T-helper 2 cell treated with Interferon-gamma antibody and Interleukin-4, amounts not matched to agents 5 μg/mL and 100 μg/mL, for 36 hours (primary cell): ENCODE measurements at regions not wholly inside any gene's neighbourhood (a gene's known extent, or its start where the extent isn't known, plus 50 kb on each side); places are given as distances from the start of the nearest gene placed in this dataset.

Experiments used
- DNase-seq: peaks from one replicate; pipeline ENCODE4 v3.0.0; 2021; ENCODE audit warnings: low spot score
- H3K27ac Mint-ChIP-seq: one replicate; pipeline ENCODE4 v1.8.0; 2021; ENCODE audit warnings: mild to moderate bottlenecking, mixed read lengths
- H3K27me3 Mint-ChIP-seq: one replicate; pipeline ENCODE4 v1.8.0; 2021; ENCODE audit warnings: low read depth, mixed read lengths
- H3K36me3 Mint-ChIP-seq: one replicate; pipeline ENCODE4 v1.8.0; 2021; ENCODE audit warnings: low read depth, mixed read lengths
- H3K4me1 Mint-ChIP-seq: one replicate; pipeline ENCODE4 v1.8.0; 2021; ENCODE audit warnings: low read depth, mixed read lengths
- H3K4me3 Mint-ChIP-seq: one replicate; pipeline ENCODE4 v1.8.0; 2022; ENCODE audit warnings: mild to moderate bottlenecking, moderate library complexity, mixed read lengths
- H3K9me3 Mint-ChIP-seq: one replicate; pipeline ENCODE4 v1.8.0; 2021; ENCODE audit warnings: mixed read lengths

- no peaks in the 10 kb centered on the region for H3K27me3 Mint-ChIP-seq
- H3K36me3 Mint-ChIP-seq: no peaks in the 10 kb centered on the region
- no peak overlapping the region for H3K27ac Mint-ChIP-seq
- DNase-seq: no peak
- H3K4me1 Mint-ChIP-seq: no peaks in the 10 kb centered on the region
- no peaks in the 10 kb centered on the region for H3K9me3 Mint-ChIP-seq
- no peak overlapping the region for H3K4me3 Mint-ChIP-seq
These were observed 51.2 kb upstream of the LMO1 start for GRCh38 chr11:8314916-8315315.

GRCh38 chr11:8313504-8314090 is 49.9 kb upstream of the LMO1 start:
- no peaks in the 10 kb centered on the region for H3K4me1 Mint-ChIP-seq
- H3K27ac Mint-ChIP-seq: no peak overlapping the region
- H3K27me3 Mint-ChIP-seq: no peaks in the 10 kb centered on the region
- H3K4me3 Mint-ChIP-seq: no peak overlapping the region
- no peak for DNase-seq
- no peaks in the 10 kb centered on the region for H3K36me3 Mint-ChIP-seq
- no peaks in the 10 kb centered on the region for H3K9me3 Mint-ChIP-seq
